IMR-90 (cell line): ENCODE measurements at regions not wholly inside any gene's neighbourhood (a gene's known extent, or its start where the extent isn't known, plus 50 kb on each side); places are given as distances from the start of the nearest gene placed in this dataset.
A peak's percentile ranks its signal among the peaks of the same experiment; 100 is the strongest.

Source experiments
- ATAC-seq: fragments of 200-7000 bp; cut with Tn5 transposase; 2 replicates; pipeline ENCODE4 v1.9.1; 2020; ENCODE audit warnings: low read depth, mild to moderate bottlenecking, moderate library complexity
- BruUV-seq: library from RNA; stranded (reverse); fragments of 400-500 nt; replicated peaks from 2 replicates; lab custom pipeline; 2021; lab: Mats Ljungman, UMichigan
- CTCF ChIA-PET: fragments of 300-600 bp; formaldehyde crosslinking; extraction: SDS; loops from one replicate; lab custom pipeline; 2021; ENCODE audit warnings: antibody characterized with exemption; lab: Yijun Ruan, JAX
- POLR2A ChIA-PET: fragments of 300-600 bp; sonication (Branson Sonifier 250); formaldehyde crosslinking; loops from one replicate; lab custom pipeline; 2022; ENCODE audit warnings: antibody characterized with exemption; ENCODE audit not compliant: unreplicated experiment; lab: Charles Lee
- DNase-seq: peaks from one replicate; pipeline ENCODE4 v3.0.0; 2013
- H2AFZ ChIP-seq: replicated peaks from 2 replicates; pipeline ENCODE3; 2013; ENCODE audit warnings: low read length, mild to moderate bottlenecking; ENCODE audit not compliant: poor library complexity
- H2AK5ac ChIP-seq: 2 replicates; pipeline ENCODE4 v1.6.1; 2013; ENCODE audit warnings: low read depth, low read length, inconsistent platforms
- H2AK9ac ChIP-seq: replicated peaks from 2 replicates; pipeline ENCODE3; 2013; ENCODE audit warnings: mild to moderate bottlenecking, low read depth, low read length, moderate library complexity; ENCODE audit not compliant: poor library complexity
- H2BK120ac ChIP-seq: 2 replicates; pipeline ENCODE4 v1.6.1; 2013; ENCODE audit warnings: low read depth, low read length, inconsistent platforms
- H2BK15ac ChIP-seq: 3 replicates; pipeline ENCODE4 v1.6.1; 2013; ENCODE audit warnings: low read depth, low read length, inconsistent platforms
- H2BK20ac ChIP-seq: 2 replicates; pipeline ENCODE4 v1.6.1; 2013; ENCODE audit warnings: low read depth, mild to moderate bottlenecking, inconsistent platforms, low read length, moderate library complexity
- H2BK5ac ChIP-seq: 2 replicates; pipeline ENCODE4 v1.6.1; 2013; ENCODE audit warnings: mild to moderate bottlenecking, low read depth, low read length, inconsistent platforms; ENCODE audit not compliant: poor library complexity, severe bottlenecking
- H3K14ac ChIP-seq: replicated peaks from 2 replicates; pipeline ENCODE4 v1.6.1; 2013; ENCODE audit warnings: low read depth, low read length, inconsistent platforms
- H3K18ac ChIP-seq: 2 replicates; pipeline ENCODE4 v1.6.1; 2013; ENCODE audit warnings: low read depth, low read length, control low read depth
- H3K23ac ChIP-seq: 2 replicates; pipeline ENCODE4 v1.6.1; 2013; ENCODE audit warnings: low read depth, low read length, inconsistent platforms
- H3K27ac ChIP-seq: 2 replicates; pipeline ENCODE4 v1.5.1; 2013; ENCODE audit warnings: mild to moderate bottlenecking, control low read depth, low read length; ENCODE audit not compliant: insufficient read depth
- H3K27me3 ChIP-seq: 2 replicates; pipeline ENCODE4 v1.6.1; 2013; ENCODE audit warnings: low read length; ENCODE audit not compliant: control insufficient read depth, insufficient read depth
- H3K36me3 ChIP-seq: 2 replicates; pipeline ENCODE4 v1.6.1; 2013; ENCODE audit warnings: low read length, mixed read lengths; ENCODE audit not compliant: control insufficient read depth, insufficient read depth
- H3K4ac ChIP-seq: 2 replicates; pipeline ENCODE4 v1.6.1; 2013; ENCODE audit warnings: low read depth, low read length, inconsistent platforms
- H3K4me1 ChIP-seq: 2 replicates; pipeline ENCODE4 v1.6.1; 2013; ENCODE audit warnings: low read length, mixed read lengths; ENCODE audit not compliant: control insufficient read depth, insufficient read depth
- H3K4me2 ChIP-seq: 2 replicates; pipeline ENCODE4 v1.6.1; 2013; ENCODE audit warnings: low read depth, mild to moderate bottlenecking, control low read depth, low read length, moderate library complexity
- H3K4me3 ChIP-seq: 2 replicates; pipeline ENCODE4 v1.5.1; 2013; ENCODE audit warnings: low read depth, mild to moderate bottlenecking, control low read depth, low read length, moderate library complexity; ENCODE audit not compliant: insufficient read depth
- H3K56ac ChIP-seq: 2 replicates; pipeline ENCODE4 v1.6.1; 2013; ENCODE audit warnings: low read length, inconsistent platforms; ENCODE audit not compliant: insufficient read depth; ENCODE audit errors: extremely low read depth
- H3K79me1 ChIP-seq, 2 experiments: 2 replicates each; pipeline ENCODE4 v1.6.1; 2013; ENCODE audit warnings: low read length in 2 of 2, inconsistent platforms in 1 of 2, low read depth in 1 of 2
- H3K9ac ChIP-seq: 2 replicates; pipeline ENCODE4 v1.6.1; 2013; ENCODE audit warnings: low read depth, low read length, control low read depth
- H3K9me1 ChIP-seq: 2 replicates; pipeline ENCODE4 v1.6.1; 2013; ENCODE audit warnings: low read length, inconsistent platforms; ENCODE audit not compliant: insufficient read depth
- H3K9me3 ChIP-seq: 2 replicates; pipeline ENCODE4 v1.6.1; 2013; ENCODE audit warnings: low read length; ENCODE audit not compliant: control insufficient read depth, insufficient read depth
- H4K20me1 ChIP-seq: 2 replicates; pipeline ENCODE4 v1.6.1; 2013; ENCODE audit warnings: low read length, inconsistent platforms; ENCODE audit not compliant: insufficient read depth
- H4K5ac ChIP-seq: 2 replicates; pipeline ENCODE4 v1.6.1; 2013; ENCODE audit warnings: mild to moderate bottlenecking, low read depth, low read length, control low read depth
- H4K8ac ChIP-seq, 2 experiments: 2 replicates each; pipeline ENCODE4 v1.6.1; 2013; ENCODE audit warnings: low read depth in 2 of 2, low read length in 2 of 2, control low read depth in 1 of 2, inconsistent platforms in 1 of 2
- H4K91ac ChIP-seq: 2 replicates; pipeline ENCODE4 v1.6.1; 2013; ENCODE audit warnings: low read depth, low read length, inconsistent platforms; ENCODE audit not compliant: insufficient read depth
- MAFK ChIP-seq: IDR thresholded peaks from 2 replicates; pipeline ENCODE4 v1.6.1; 2012; ENCODE audit warnings: low read depth, low read length, improper control_type of control experiment
- RCOR1 ChIP-seq: IDR thresholded peaks from 2 replicates; pipeline ENCODE4 v1.6.1; 2012; ENCODE audit warnings: mild to moderate bottlenecking, low read length, improper control_type of control experiment; ENCODE audit not compliant: insufficient replicate concordance
- WGBS, 2 experiments: methylation state at CpG; one replicate each; pipeline versions ENCODE4 v1.1.5 to v1.1.7; 2013; ENCODE audit warnings: missing lambda C conversion rate in 2 of 2; ENCODE audit not compliant: insufficient read length in 1 of 2; ENCODE audit errors: extremely low coverage in 2 of 2; 5-methylcytosine and 5-hydroxymethylcytosine counted together
- dilution Hi-C: fragments of 300-500 bp; cut with HindIII; formaldehyde crosslinking; loops from one replicate; pipeline ENCODE4 v1.14.3; 2018; ENCODE audit warnings: low sequenced_read_pairs; ENCODE audit not compliant: unreplicated experiment
- in situ Hi-C: fragments of 300-500 bp; cut with MboI; formaldehyde crosslinking; loops from 3 replicates; pipeline ENCODE4 v1.14.3; 2019; ENCODE audit warnings: low sequenced_read_pairs, inconsistent platforms, mixed read lengths
- intact Hi-C: fragments of 100-400 bp; cut with micrococcal nuclease; formaldehyde crosslinking; loops from 2 replicates; pipeline ENCODE4 v1.10.0; 2022

- CTCF ChIA-PET = no interaction called here
- dilution Hi-C loops (no loop called here), in situ Hi-C loops (no loop called here), intact Hi-C loops (no loop called here)
- Histone ChIP-seq H3K9ac (no peak overlapping the region), H2BK15ac (no peak overlapping the region), H2BK20ac (no peak overlapping the region), H3K4ac (no peak overlapping the region), H3K27ac (no peak overlapping the region), H3K36me3 (no peaks in the 10 kb centered on the region), H2AK9ac (no peak overlapping the region), H3K4me2 (no peak overlapping the region), H3K9me3 (no peaks in the 10 kb centered on the region), H4K5ac (no peak overlapping the region), H3K27me3 (no peaks in the 10 kb centered on the region), H3K79me1 (no peaks in the 10 kb centered on the region), H4K8ac (no peak overlapping the region), H2AFZ (no peak overlapping the region), H3K14ac (no peak overlapping the region), H3K9me1 (no peaks in the 10 kb centered on the region), H2AK5ac (no peak overlapping the region), H3K56ac (no peak overlapping the region), H4K91ac (no peak overlapping the region), H3K4me1 (no peaks in the 10 kb centered on the region), H3K23ac (no peak overlapping the region), H2BK120ac (no peak overlapping the region), H3K4me3 (no peak overlapping the region), H3K18ac (no peak overlapping the region), H4K20me1 (no peaks in the 10 kb centered on the region), H2BK5ac (no peak overlapping the region)
- no CpG with 5 or more reads among the region's 4 CpGs for WGBS, 2 experiments
- DNase-seq = no peak
- BruUV-seq = no TSS peak
- ATAC-seq = no peak
- POLR2A ChIA-PET = no interaction called here
- TF ChIP-seq MAFK = peak; percentile 71
- no peak for TF ChIP-seq RCOR1
Observed at GRCh38 chr2:52697690-52698089, 1069.9 kb upstream of the CHAC2 start.
